H9 (cell line): ENCODE measurements at regions not wholly inside any gene's neighbourhood (a gene's known extent, or its start where the extent isn't known, plus 50 kb on each side); places are given as distances from the start of the nearest gene placed in this dataset.

Experiments
- DNase-seq: peaks from one replicate; pipeline ENCODE4 v3.0.0-alpha.2; 2017
- H2AFZ ChIP-seq: one replicate; pipeline ENCODE4 v1.6.1; 2013; ENCODE audit warnings: mild to moderate bottlenecking, low read length, control low read depth, moderate library complexity
- H2AK5ac ChIP-seq: 2 replicates; pipeline ENCODE4 v1.6.1; 2013; ENCODE audit warnings: low read length, control low read depth, mixed read lengths; ENCODE audit not compliant: insufficient read length
- H2BK120ac ChIP-seq: one replicate; pipeline ENCODE4 v1.6.1; 2013; ENCODE audit warnings: low read depth, mild to moderate bottlenecking, low read length, control low read depth, inconsistent platforms; ENCODE audit not compliant: poor library complexity, severe bottlenecking
- H2BK12ac ChIP-seq: 2 replicates; pipeline ENCODE4 v1.6.1; 2013; ENCODE audit warnings: low read length, control low read depth, mixed read lengths, low read depth; ENCODE audit not compliant: insufficient read length
- H2BK15ac ChIP-seq: 2 replicates; pipeline ENCODE4 v1.6.1; 2013; ENCODE audit warnings: low read depth, low read length, control low read depth
- H2BK20ac ChIP-seq: one replicate; pipeline ENCODE4 v1.6.1; 2013; ENCODE audit warnings: low read depth, mild to moderate bottlenecking, low read length, control low read depth, inconsistent platforms; ENCODE audit not compliant: poor library complexity, severe bottlenecking
- H2BK5ac ChIP-seq: 2 replicates; pipeline ENCODE4 v1.6.1; 2013; ENCODE audit warnings: low read length, control low read depth, mixed read lengths; ENCODE audit not compliant: insufficient read length
- H3K14ac ChIP-seq: 2 replicates; pipeline ENCODE4 v1.6.1; 2013; ENCODE audit warnings: low read length, control low read depth; ENCODE audit not compliant: insufficient read depth
- H3K18ac ChIP-seq: 2 replicates; pipeline ENCODE4 v1.6.1; 2013; ENCODE audit warnings: low read depth, mild to moderate bottlenecking, mixed read lengths, low read length, control low read depth; ENCODE audit not compliant: insufficient read length
- H3K23ac ChIP-seq: 2 replicates; pipeline ENCODE4 v1.6.1; 2013; ENCODE audit warnings: low read length, control low read depth, mixed read lengths, low read depth; ENCODE audit not compliant: insufficient read length
- H3K23me2 ChIP-seq: 2 replicates; pipeline ENCODE4 v1.6.1; 2013; ENCODE audit warnings: low read depth, mild to moderate bottlenecking, mixed read lengths, low read length, control low read depth; ENCODE audit not compliant: insufficient read length, poor library complexity, severe bottlenecking
- H3K27ac ChIP-seq: 2 replicates; pipeline ENCODE4 v1.5.1; 2013; ENCODE audit warnings: low read length, control low read depth, mixed read lengths, low read depth; ENCODE audit not compliant: insufficient read length
- H3K27me3 ChIP-seq: 2 replicates; pipeline ENCODE4 v1.6.1; 2013; ENCODE audit warnings: low read length, control low read depth, inconsistent platforms; ENCODE audit not compliant: insufficient read depth
- H3K4ac ChIP-seq: 2 replicates; pipeline ENCODE4 v1.6.1; 2013; ENCODE audit warnings: low read depth, mild to moderate bottlenecking, control low read depth, inconsistent platforms, low read length, moderate library complexity
- H3K4me1 ChIP-seq: 2 replicates; pipeline ENCODE4 v1.6.1; 2013; ENCODE audit warnings: low read length, control low read depth, inconsistent platforms; ENCODE audit not compliant: insufficient read depth
- H3K4me2 ChIP-seq: 2 replicates; pipeline ENCODE4 v1.6.1; 2013; ENCODE audit warnings: low read length, control low read depth, mixed read lengths; ENCODE audit not compliant: insufficient read length, insufficient read depth
- H3K56ac ChIP-seq: 2 replicates; pipeline ENCODE4 v1.6.1; 2013; ENCODE audit warnings: low read depth, mild to moderate bottlenecking, mixed read lengths, low read length, control low read depth; ENCODE audit not compliant: insufficient read length
- H3K79me1 ChIP-seq: 2 replicates; pipeline ENCODE4 v1.6.1; 2013; ENCODE audit warnings: low read depth, mild to moderate bottlenecking, moderate library complexity, low read length, control low read depth, inconsistent platforms; ENCODE audit not compliant: insufficient read depth, poor library complexity, severe bottlenecking
- H3K79me2 ChIP-seq: 2 replicates; pipeline ENCODE4 v1.6.1; 2013; ENCODE audit warnings: low read length, control low read depth, inconsistent platforms; ENCODE audit not compliant: insufficient read depth
- H3K9ac ChIP-seq: 2 replicates; pipeline ENCODE4 v1.6.1; 2013; ENCODE audit warnings: low read length, control low read depth, mixed read lengths; ENCODE audit not compliant: insufficient read length; ENCODE audit errors: extremely low read depth
- H3K9me3 ChIP-seq: one replicate; pipeline ENCODE4 v1.6.1; 2013; ENCODE audit warnings: low read depth, low read length, inconsistent platforms; ENCODE audit not compliant: control insufficient read depth
- H3T11ph ChIP-seq: one replicate; pipeline ENCODE4 v1.6.1; 2013; ENCODE audit warnings: mild to moderate bottlenecking, low read length, control low read depth, inconsistent platforms
- H4K20me1 ChIP-seq: one replicate; pipeline ENCODE4 v1.6.1; 2013; ENCODE audit not compliant: control insufficient read depth, insufficient read length, insufficient read depth
- H4K5ac ChIP-seq: 2 replicates; pipeline ENCODE4 v1.6.1; 2013; ENCODE audit warnings: low read depth, mild to moderate bottlenecking, mixed read lengths, low read length, control low read depth; ENCODE audit not compliant: insufficient read length
- H4K8ac ChIP-seq: replicated peaks from 2 replicates; pipeline ENCODE4 v1.6.1; 2013; ENCODE audit warnings: low read length, control low read depth, mixed read lengths, low read depth; ENCODE audit not compliant: insufficient read length
- H4K91ac ChIP-seq: 2 replicates; pipeline ENCODE4 v1.6.1; 2013; ENCODE audit warnings: low read depth, mild to moderate bottlenecking, moderate library complexity, mixed read lengths, low read length, control low read depth; ENCODE audit not compliant: insufficient read length
- H3K27ac Mint-ChIP-seq, 3 experiments: 2 replicates in 2 of 3; 3 replicates in 1 of 3; pipeline ENCODE4 v1.8.0; 2020 to 2021; ENCODE audit warnings: mixed read lengths in 3 of 3, mild to moderate bottlenecking in 1 of 3, moderate library complexity in 1 of 3
- H3K27me3 Mint-ChIP-seq: 2 replicates; pipeline ENCODE4 v1.8.0; 2021; ENCODE audit warnings: low read depth, mild to moderate bottlenecking, moderate library complexity, mixed read lengths
- H3K36me3 Mint-ChIP-seq, 3 experiments: 2 replicates in 2 of 3; 3 replicates in 1 of 3; pipeline ENCODE4 v1.8.0; 2020 to 2021; ENCODE audit warnings: low read depth in 3 of 3, mixed read lengths in 3 of 3; ENCODE audit not compliant: insufficient read depth in 1 of 3
- H3K4me1 Mint-ChIP-seq, 2 experiments: 2 replicates each; pipeline ENCODE4 v1.8.0; 2020; ENCODE audit warnings: mixed read lengths in 2 of 2
- H3K4me3 Mint-ChIP-seq, 2 experiments: 2 replicates in 1 of 2; 3 replicates in 1 of 2; pipeline ENCODE4 v1.8.0; 2020 to 2021; ENCODE audit warnings: mild to moderate bottlenecking in 2 of 2, mixed read lengths in 2 of 2, moderate library complexity in 1 of 2
- H3K9me3 Mint-ChIP-seq, 2 experiments: 2 replicates in 1 of 2; 3 replicates in 1 of 2; pipeline ENCODE4 v1.8.0; 2020; ENCODE audit warnings: mild to moderate bottlenecking in 2 of 2, mixed read lengths in 2 of 2, moderate library complexity in 1 of 2
- CTCF ChIP-seq: fragments of 200-600 bp; sonication (generic); conservative IDR thresholded peaks from 3 replicates; pipeline ENCODE4 v1.8.0; 2021; ENCODE audit warnings: antibody characterized with exemption, mild to moderate bottlenecking
- WGBS: extraction: QIAGEN DNeasy Blood & Tissue Kit; methylation state at CpG from one replicate; pipeline ENCODE4 v1.1.7; 2013; ENCODE audit warnings: missing lambda C conversion rate, low lambda C conversion rate, mixed read lengths; ENCODE audit not compliant: insufficient read length; ENCODE audit errors: extremely low coverage; 5-methylcytosine and 5-hydroxymethylcytosine counted together

- Histone ChIP-seq H2BK12ac (no peak overlapping the region), H3K79me1 (no peaks in the 10 kb centered on the region), H4K91ac (no peak overlapping the region), H2AK5ac (no peak overlapping the region), H4K20me1 (no peaks in the 10 kb centered on the region), H2BK120ac (no peak overlapping the region), H3K9me3 (no peaks in the 10 kb centered on the region), H3K23me2 (no peaks in the 10 kb centered on the region), H2AFZ (no peak overlapping the region), H3K4me2 (no peak overlapping the region), H3K27ac (no peak overlapping the region), H3K4ac (no peak overlapping the region), H3K23ac (no peak overlapping the region), H3K18ac (no peak overlapping the region), H2BK20ac (no peak overlapping the region), H3K27me3 (no peaks in the 10 kb centered on the region), H2BK15ac (no peak overlapping the region), H4K5ac (no peak overlapping the region), H3K9ac (no peak overlapping the region), H3K56ac (no peak overlapping the region), H3K4me1 (peaks cover 5% of the 10 kb centered on the region; the same call in 1 of the 2 replicates), H2BK5ac (no peak overlapping the region), H4K8ac (no peak overlapping the region), H3T11ph (no peak overlapping the region), H3K79me2 (no peaks in the 10 kb centered on the region), H3K14ac (no peak overlapping the region)
- H3K27me3 Mint-ChIP-seq: no peaks in the 10 kb centered on the region
- no peaks in the 10 kb centered on the region for H3K9me3 Mint-ChIP-seq
- no peak for TF ChIP-seq CTCF
- H3K36me3 Mint-ChIP-seq: peaks cover 2 to 6% (median 5%) of the 10 kb centered on the region in 3 experiments; a peak in 3 of 7 replicates
- no peak overlapping the region for H3K4me3 Mint-ChIP-seq
- no peak for DNase-seq
- peaks cover 8 to 20% of the 10 kb centered on the region in 2 experiments for H3K4me1 Mint-ChIP-seq
- WGBS: no CpG with 5 or more reads among the region's 2 CpGs
- H3K27ac Mint-ChIP-seq: no peak overlapping the region; a peak in 1 of 7 replicates
These were observed 1622.5 kb downstream of the MAT2B start for GRCh38 chr5:165127941-165128340.
